Activated CD8-positive, alpha-beta memory T cell treated with anti-CD3 and anti-CD28 coated beads for 36 hours (primary cell): ENCODE measurements at regions not wholly inside any gene's neighbourhood (a gene's known extent, or its start where the extent isn't known, plus 50 kb on each side); places are given as distances from the start of the nearest gene placed in this dataset.

ENCODE experiments used
- CTCF ChIA-PET: fragments of 350-600 bp; sonication (Branson Sonifier 250); formaldehyde crosslinking; loops from one replicate; lab custom pipeline; 2021; ENCODE audit warnings: antibody characterized with exemption; lab: Charles Lee
- POLR2A ChIA-PET: fragments of 350-600 bp; sonication (Branson Sonifier 250); formaldehyde crosslinking; loops from one replicate; lab custom pipeline; 2021; ENCODE audit warnings: antibody characterized with exemption; lab: Charles Lee

DNA sequence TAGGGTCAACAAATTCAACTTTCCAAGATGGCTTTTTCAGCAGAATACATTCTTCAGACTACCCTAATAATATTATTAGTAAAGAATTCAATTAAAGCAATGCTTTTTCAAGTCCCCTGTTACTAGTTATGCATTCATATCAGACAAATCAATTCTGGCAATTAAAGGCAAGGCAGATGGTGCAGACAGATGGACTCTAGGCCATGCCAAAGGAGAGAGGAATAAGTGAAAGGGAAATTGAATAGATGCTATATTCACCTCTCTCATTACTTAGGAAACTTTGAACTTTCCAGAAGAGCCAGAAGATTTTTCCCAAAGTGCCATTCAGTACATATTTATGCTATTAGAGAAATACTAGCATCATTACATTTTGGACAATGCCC, 487.7 kb upstream of the RASGRP1 start:
- CTCF ChIA-PET: no interaction called here
- POLR2A ChIA-PET: no interaction called here

DNA sequence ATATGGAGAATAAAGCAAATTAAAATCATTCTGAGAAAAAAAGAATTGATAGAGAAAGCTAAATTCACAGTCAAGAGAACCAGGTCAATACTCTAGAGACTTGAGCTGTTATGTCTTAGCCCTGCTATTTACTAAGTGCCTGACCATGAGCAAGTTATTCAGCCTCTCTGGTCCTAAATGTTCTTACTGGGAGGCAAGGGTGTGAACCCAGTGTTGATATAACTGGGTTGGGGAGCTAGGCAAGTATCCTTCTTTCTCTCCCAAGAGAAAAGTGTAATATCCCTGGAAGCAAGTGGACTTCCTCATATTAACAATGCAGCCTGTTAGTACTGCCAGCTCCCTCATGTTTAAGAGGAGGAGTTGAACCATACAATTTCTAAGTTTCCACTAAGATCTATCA, 488.9 kb upstream of the RASGRP1 start:
- CTCF ChIA-PET: interaction anchor here (0.6 kb wide), 1 partner anchor 22 kb away, joined by 3 read pairs; no protein-coding TSS in a partner anchor
- POLR2A ChIA-PET: no interaction called here

DNA sequence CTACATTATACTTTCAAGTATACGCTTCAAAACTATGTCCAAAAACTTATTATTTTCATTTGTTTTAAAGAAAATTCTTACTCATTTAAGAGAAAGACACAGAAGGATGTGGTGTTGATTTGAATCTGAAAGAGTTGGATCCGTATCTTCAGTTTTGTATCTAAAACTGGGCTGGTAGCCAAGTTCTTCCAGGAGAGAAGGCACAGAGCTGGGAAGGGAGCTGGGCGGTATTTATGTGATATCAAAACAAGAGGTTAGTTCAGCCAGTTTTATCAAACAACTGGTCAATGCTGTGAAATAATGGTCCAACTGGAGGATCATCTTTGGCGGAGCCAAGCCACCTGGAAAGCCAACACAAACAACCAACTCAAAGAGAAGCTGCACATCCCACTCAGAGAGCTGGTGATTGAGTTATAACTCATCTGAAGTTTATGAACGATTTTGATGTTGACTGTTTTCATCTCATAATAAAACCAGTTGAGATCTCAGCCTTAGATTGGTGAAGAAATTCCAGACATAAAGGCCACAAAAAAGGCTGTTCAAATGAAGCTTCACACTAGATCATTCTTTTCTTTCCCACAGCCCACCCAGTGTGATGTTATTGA, 489.6 kb upstream of the RASGRP1 start:
- POLR2A ChIA-PET: no interaction called here
- CTCF ChIA-PET: interaction anchor here (0.6 kb wide), 1 partner anchor 22 kb away, joined by 3 read pairs; no protein-coding TSS in a partner anchor

DNA sequence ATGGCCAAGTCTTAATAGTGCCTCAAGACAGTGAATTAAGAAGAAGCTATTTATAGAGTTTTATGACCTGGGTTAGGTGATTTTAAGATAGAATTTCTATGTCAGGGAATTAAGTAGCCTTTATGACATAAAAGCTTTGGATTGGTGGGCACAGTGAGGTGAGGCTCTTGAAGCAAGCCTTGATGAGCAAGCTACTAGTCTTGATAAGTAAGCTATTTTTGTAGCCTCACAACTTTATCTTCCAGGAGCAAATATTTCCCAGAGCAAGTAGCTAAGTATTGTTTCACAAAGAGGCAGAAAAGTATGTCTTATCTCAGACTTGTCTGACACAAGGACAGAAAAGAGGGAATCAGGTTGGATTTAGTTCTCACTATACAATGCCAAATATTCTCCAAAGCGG, 491.7 kb upstream of the RASGRP1 start:
- POLR2A ChIA-PET: no interaction called here

DNA sequence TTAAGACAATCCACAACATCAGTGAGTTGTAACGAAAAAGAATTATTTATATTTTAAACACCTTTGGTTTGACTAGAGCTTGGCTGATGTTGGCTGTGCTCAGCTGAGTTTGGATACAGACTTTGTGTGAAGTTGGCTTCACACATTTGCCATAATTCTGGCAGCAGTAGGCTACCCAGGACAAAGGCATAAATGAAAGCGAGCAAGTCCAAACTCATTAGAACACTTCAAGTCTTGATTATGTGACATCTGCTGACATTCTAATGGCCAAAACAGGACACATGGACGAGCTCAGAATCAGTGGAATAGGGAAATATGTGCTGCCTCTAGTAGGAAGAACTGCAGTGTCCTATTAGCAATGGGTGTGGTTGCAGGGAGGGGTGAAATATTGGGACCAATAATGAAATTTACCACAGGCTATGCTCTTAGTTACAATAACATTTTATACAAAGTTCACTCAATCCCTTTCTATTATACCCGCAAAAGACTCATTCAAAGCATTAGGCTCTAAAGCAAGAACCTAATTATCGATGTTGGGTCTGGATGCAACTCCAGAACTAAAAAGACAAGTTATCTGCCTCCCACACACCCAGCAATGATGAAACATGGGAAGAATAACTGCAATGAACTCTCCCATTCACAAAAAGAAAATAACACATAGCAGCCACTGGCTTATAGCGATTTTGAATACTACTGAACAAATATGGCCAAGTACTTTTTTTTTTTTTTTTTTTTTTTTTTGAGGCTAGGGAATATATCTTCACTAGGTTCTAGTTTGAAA, 493.9 kb upstream of the RASGRP1 start:
- ChIA-PET POLR2A (no interaction called here), CTCF (no interaction called here)

More for the DNA sequence above, 491.7 kb upstream of the RASGRP1 start:
- CTCF ChIA-PET: no interaction called here

DNA sequence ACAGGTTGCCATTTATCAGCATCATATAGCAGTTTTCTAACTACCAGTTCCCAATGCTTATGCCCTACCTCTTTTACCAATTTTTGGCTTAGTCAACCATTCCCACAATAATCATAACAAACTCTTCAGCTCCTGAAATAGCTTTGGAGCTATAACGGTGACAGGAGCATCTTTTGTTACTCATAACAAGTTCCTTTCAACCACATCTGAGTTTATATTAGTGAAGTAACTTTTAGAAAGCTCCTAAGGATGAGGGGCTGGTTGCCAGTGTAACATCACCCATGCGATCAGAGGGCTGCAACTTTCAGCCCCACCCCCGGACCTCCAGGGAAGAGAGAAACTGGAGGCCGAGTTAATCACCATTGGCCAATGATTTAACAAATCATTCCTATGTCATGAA, 495.3 kb upstream of the RASGRP1 start:
- ChIA-PET CTCF (no interaction called here), POLR2A (no interaction called here)

DNA sequence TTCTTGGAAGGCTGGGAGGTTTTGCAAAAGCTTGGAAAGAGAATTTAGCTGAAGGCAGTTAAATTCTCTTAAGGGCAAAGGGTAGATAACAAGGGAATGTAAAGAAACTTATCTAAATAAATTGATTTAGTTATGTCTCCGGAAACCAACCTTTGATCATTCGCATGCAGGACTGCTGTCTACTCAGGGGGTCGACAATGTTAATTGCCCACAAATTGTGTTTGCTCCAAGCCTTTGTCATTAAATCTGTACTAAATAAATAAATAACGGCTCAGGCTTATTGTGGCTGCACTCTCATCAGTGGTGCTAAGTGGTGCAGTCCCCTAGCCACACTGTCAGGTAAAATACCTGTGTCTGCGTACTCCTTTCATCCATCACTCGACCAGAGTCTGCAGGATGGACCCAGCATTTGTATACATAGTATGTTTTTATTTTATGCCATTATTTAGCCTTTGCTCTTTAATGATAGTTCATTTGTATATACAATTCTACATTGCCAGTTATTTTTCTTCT, 497.4 kb upstream of the RASGRP1 start:
- ChIA-PET CTCF (interaction anchor here (1.0 kb wide), 1 partner anchor 292 kb away, joined by 3 read pairs; no protein-coding TSS in a partner anchor), POLR2A (no interaction called here)

DNA sequence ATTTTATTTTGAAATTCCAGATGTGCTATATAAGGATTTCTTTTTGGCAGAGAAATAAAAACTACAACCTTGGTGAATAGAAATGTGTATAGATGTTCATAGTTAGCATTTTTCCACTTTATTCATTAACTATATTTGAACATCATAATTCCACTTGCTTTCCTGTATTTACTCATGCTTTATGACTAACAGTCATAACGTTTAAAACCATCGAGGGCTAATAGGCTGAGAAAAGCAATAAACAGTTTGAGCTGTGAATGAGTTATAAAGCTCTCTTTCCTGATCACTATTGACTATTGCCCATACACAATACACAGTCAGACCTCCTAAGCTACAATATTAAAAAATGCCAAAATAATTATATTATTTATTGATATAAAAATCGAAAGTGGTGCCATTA, 502.1 kb upstream of the RASGRP1 start:
- ChIA-PET CTCF (no interaction called here), POLR2A (no interaction called here)

DNA sequence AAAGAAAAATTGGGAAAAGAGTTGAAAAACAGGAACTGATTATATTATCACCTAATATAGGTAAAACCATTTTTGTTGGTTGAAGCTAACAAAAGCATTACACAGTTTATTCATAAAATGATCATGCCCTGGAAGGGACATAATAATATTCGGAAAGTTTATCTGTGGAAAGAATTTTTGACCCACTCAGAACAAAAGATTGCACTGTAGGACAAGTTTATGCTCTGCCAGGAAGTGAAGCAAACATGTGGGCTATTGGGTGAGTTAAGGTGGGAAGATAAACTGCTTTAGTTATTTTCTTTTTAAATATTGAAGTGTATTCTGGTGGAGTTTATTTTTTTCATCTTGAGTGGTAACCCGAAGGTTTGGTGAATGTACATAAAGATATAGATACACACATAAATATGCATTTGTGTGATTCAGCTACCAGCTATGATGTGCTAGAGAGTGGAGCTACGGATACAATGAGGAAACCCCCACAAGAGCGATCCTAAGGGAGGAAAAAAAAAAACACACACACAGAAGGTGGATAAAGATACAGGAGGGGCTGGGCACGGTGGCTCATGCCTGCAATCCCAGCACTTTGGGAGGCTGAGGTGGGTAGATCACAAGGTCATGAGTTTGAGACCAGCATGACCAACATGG, 506.4 kb upstream of the THBS1 start:
- ChIA-PET POLR2A (no interaction called here), CTCF (no interaction called here)

DNA sequence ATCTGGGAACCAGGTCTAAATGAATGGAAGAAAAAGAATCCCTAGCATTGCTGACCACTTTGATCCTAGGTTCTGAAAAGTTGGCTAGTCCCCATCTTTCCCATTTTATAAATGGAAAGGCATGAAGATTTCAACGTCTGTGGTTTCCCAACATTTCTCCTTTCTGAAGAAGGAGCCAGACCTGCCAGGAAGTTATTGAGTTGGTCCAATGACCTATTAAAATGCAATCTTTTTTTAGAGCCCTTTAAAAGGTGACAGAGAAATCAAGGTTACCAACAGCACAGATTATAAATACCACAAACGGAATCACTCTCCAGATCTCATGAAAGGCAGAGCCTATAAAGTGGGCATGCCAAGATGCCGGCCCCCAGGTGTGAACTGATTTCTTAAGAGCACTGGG, 505.6 kb upstream of the THBS1 start:
- ChIA-PET POLR2A (no interaction called here), CTCF (interaction anchor here (0.7 kb wide), 1 partner anchor 21 kb away, joined by 3 read pairs; no protein-coding TSS in a partner anchor)

DNA sequence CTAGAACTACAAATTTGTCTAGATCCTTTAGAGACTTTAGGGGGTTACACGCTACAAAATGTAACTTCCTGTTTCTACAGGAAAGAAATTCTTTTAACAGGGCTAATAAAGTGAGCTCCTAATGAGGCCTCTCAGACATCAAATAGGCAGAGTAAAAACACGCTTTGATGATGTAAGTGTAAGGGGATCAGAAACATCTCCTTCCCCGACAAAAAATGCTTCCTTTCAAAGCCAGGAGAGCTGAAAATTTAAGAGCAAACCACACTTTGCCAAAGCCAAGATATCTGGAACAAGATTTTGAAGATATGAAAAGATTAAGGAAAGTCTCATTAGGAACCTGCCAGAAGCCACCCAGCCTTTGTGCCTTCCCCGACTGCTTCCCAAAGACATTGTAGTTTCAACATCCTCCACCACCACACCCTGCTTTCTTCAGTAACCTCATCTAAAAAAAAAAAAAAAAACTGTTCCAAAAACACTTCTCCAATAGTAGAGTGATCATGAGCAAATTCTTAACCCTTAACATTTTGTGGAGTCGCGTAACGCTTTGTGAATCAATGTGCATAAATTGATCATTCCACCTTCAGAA, 505.0 kb upstream of the THBS1 start:
- ChIA-PET POLR2A (no interaction called here), CTCF (interaction anchor here (0.7 kb wide), 1 partner anchor 22 kb away, joined by 3 read pairs; no protein-coding TSS in a partner anchor)

DNA sequence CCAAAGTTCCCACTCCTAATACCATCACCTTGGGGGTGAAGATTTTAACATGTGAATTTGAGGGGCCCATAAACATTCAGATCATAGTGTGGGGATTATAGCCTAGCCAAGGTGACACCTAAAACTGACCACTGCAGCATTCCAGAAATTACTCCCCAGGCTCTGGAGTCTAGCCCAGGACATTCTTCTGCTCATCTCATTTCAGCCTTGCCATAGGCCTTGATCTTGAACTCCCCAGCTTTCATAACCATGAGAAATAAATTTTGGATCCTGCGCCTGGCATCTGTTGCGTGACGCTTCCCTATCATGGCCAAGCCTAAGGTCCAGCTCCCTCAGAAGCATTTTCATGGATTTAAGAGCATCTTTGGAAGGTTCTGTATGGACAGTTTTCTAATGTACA, 502.9 kb upstream of the THBS1 start:
- CTCF ChIA-PET: no interaction called here
- POLR2A ChIA-PET: no interaction called here

DNA sequence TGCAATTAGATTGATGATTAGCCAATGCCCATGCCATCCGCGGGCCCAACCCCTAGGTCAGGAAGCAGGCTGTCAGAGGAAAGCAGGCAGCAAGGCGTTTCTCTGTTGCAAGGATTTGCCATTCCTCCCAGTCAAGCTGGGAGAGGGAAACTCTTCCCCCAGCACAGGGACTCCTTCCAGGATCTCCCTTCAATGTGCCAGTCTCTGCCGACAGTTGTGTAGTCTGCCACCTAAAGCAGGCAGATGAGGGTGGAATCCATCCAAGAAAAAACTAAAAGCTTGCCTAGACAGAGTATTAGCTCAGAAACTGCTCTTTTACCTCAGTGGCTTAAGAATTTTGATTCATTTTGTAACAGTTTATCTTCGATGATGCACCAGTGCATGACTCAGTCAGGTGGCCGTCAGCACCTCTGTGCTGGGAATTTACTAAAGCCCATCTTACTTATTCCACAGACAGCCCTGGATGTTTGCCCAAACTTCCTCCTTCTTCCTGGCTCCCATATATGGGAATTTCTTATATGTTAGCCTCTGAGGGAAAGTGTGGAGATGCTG, 501.5 kb upstream of the THBS1 start:
- POLR2A ChIA-PET: no interaction called here
- CTCF ChIA-PET: no interaction called here

DNA sequence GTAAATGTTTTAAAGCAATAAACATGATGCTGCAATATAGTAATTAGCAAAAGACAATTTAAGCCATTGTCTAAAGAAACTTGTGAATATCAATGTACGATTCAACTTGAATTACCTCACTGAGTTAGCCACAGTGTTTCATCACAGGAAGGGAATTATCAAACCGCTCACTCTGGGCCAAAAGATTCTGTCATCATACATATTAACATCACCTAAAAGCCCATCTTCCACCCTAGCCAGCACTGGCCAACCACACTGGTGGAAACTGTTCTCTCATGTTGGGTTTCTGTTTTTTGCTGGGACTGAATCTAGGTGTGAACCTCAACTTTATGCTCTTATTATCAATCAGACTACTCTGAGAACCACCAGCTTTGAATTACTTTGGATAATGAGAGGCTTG, 497.7 kb upstream of the THBS1 start:
- ChIA-PET CTCF (no interaction called here), POLR2A (no interaction called here)

DNA sequence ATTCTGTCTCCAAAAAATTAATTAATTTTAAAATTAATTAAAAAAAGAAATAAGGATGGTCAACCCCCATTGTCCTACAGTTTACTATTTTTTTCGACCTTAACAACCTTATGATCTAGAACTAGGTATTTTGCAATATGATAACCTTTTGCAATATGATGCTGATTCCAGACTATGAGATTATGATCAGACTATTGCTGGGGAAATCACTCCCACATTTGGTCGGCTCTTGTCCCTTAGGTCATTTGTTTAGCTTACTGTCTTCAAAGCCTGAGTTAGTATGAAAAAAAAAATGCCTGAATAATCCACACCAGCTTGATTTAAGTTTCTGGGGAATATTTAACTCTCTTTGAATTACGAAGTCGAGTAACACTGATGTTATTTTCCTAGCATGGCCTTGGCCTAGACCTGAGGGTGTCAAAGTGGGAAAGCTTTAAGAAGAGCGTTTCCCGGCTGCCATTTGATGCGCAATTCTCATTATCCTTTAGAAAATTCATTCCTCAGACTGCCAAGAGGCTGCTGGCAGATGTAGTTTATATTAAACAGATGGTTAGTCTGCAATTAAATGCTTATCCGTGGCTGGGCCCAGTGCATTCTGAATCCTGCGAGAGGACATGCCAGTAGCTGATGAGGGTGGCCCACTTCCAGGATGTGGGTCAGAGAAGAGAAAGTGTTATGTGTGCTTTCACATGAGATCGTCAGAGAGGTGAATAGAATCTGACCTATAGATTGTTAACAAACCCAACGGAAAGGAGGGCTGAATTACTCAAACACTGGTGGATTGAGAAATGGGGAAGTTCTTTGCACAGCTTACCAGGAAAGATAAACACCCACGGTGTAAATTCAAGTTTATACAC, 496.0 kb upstream of the THBS1 start:
- ChIA-PET POLR2A (no interaction called here), CTCF (no interaction called here)

DNA sequence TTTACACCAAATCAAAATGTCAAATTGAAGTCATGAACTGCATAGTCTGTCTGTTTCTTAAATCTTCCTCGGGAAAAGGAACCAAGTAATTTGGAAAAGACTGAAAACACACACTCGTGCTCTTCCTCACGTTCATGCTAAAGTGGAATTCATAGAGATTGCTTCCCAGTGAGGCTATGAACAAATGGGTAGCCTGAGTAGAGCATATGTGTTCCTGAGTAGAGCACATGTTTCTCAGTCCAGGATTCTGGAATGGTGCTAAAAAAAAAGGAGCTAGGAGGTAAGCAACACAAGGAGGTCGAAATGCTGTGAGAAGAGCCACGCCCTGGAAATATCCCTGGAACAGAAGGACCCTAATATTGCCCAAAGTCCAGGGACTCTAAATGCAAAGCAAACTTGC, 494.2 kb upstream of the THBS1 start:
- POLR2A ChIA-PET: no interaction called here
- CTCF ChIA-PET: no interaction called here

DNA sequence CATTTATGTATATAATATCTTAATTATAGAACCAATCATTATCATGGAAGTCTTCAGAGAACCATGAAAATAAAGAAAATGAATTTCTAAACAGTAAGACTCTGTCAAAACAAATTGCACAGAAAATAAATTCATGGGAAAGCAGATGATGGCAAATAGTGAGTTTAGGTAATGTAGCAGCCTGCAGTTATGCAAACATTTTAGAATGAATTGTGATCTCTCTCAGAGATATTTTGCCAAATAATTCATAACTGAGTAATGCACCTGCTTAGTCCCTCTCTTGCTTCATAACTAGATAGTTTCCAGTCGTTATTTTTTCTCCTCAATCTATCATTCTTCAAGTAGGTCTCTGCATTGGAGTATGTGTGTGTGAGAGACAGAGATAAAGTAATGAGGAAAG, 492.7 kb upstream of the THBS1 start:
- POLR2A ChIA-PET: no interaction called here
- CTCF ChIA-PET: interaction anchor here (0.6 kb wide), 1 partner anchor 45 kb away, joined by 3 read pairs; no protein-coding TSS in a partner anchor

DNA sequence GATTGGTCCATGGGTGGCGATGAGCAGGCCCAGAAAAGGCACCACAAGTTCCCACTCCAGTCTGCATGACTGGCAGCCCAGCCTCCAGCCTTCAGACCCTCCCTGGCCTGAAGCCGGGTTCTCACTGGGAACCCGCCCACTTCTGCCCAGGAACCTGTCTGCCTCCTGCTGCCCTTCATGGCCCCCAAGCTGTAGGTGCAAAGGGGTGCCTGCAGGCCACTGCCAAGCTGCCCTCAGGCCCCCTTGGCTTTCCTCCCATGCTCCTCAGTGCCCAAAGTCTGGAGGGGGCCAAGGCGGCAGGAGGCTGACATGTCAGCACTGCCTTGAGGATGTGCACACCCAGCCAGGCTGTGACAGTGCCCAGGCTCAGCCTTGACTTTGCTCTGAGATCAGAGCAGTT, 488.5 kb upstream of the THBS1 start:
- ChIA-PET CTCF (no interaction called here), POLR2A (no interaction called here)

DNA sequence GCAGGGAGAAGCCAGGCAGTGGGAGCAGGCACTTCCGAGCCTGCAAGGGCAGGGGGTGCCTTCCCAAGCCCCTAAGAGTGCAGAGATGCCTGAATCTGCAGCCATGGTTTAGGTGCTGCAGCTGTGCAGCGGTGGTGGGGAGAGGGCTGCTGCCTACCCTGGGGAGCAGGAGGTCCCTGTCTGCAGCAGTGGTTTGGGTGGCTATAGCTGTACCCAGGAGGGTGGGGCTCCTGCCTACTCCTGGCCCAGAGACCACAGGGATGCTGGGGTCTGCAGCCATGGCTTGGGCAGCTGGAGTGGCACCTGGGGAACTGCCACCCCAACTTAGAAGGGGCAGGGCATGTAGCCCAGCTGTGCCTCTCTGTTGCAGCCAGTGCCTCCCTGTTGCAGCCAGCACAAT, 488.1 kb upstream of the THBS1 start:
- ChIA-PET POLR2A (no interaction called here), CTCF (no interaction called here)
